ENCODE measurements at regions not wholly inside any gene's neighbourhood (a gene's known extent, or its start where the extent isn't known, plus 50 kb on each side); places are given as distances from the start of the nearest gene placed in this dataset.

GRCh38 chr3:74347563-74348268, 266.7 kb downstream of the CNTN3 start:
- Histone ChIP-seq H3K27me3 (no peaks in the 10 kb centered on the region), H3K4me3 (no peak overlapping the region), H3K27ac (no peak overlapping the region), H3K36me3 (no peaks in the 10 kb centered on the region), H3K4me1 (no peaks in the 10 kb centered on the region), H3K9me3 (no peaks in the 10 kb centered on the region)
- TF ChIP-seq EP300 (IDR thresholded peaks at IDR 0.05) (no peak), POLR2A (IDR thresholded peaks at IDR 0.05) (no peak), CTCF (IDR thresholded peaks at IDR 0.05) (no peak)
- 70 to 77% methylated on average over 2 of the region's 2 CpGs for WGBS, 2 donors
- no peak for DNase-seq (ENCODE audit: low spot score in 2 of 2)

- WGBS, 2 donors: 80% methylated on average over 3 of the region's 3 CpGs
- no peak for DNase-seq (ENCODE audit: low spot score in 2 of 2)
Measured at GRCh38 chr3:74346896-74347295, 267.6 kb downstream of the CNTN3 start.

GRCh38 chr3:74345701-74346100, 268.8 kb downstream of the CNTN3 start:
- 85 to 88% methylated on average over 2 of the region's 2 CpGs for WGBS, 2 donors
- Histone ChIP-seq H3K9me3 (no peaks in the 10 kb centered on the region), H3K27ac (no peak overlapping the region), H3K4me3 (no peak overlapping the region), H3K36me3 (no peaks in the 10 kb centered on the region), H3K4me1 (no peaks in the 10 kb centered on the region), H3K27me3 (no peaks in the 10 kb centered on the region)
- no peak for DNase-seq (ENCODE audit: low spot score in 2 of 2)
- TF ChIP-seq CTCF (IDR thresholded peaks at IDR 0.05) (no peak), POLR2A (IDR thresholded peaks at IDR 0.05) (no peak), EP300 (IDR thresholded peaks at IDR 0.05) (no peak)

More at GRCh38 chr3:74346896-74347295, 267.6 kb downstream of the CNTN3 start:
- Histone ChIP-seq H3K36me3 (no peaks in the 10 kb centered on the region), H3K4me1 (no peaks in the 10 kb centered on the region), H3K9me3 (no peaks in the 10 kb centered on the region), H3K27me3 (no peaks in the 10 kb centered on the region), H3K4me3 (no peak overlapping the region), H3K27ac (no peak overlapping the region)
- no peak for TF ChIP-seq CTCF (IDR thresholded peaks at IDR 0.05)
- no peak for TF ChIP-seq EP300 (IDR thresholded peaks at IDR 0.05)
- no peak for TF ChIP-seq POLR2A (IDR thresholded peaks at IDR 0.05)

- TF ChIP-seq CTCF (IDR thresholded peaks at IDR 0.05) (no peak), EP300 (IDR thresholded peaks at IDR 0.05) (no peak), POLR2A (IDR thresholded peaks at IDR 0.05) (no peak)
- WGBS, 2 donors: 93 to 95% methylated on average over 3 of the region's 3 CpGs
- DNase-seq (ENCODE audit: low spot score in 2 of 2): no peak
- Histone ChIP-seq H3K27me3 (no peaks in the 10 kb centered on the region), H3K9me3 (no peaks in the 10 kb centered on the region), H3K36me3 (no peaks in the 10 kb centered on the region), H3K27ac (no peak overlapping the region), H3K4me3 (no peak overlapping the region), H3K4me1 (no peaks in the 10 kb centered on the region)
Measured at GRCh38 chr3:74344865-74345440, 269.5 kb downstream of the CNTN3 start.

- DNase-seq (ENCODE audit: low spot score in 2 of 2): no peak
- Histone ChIP-seq H3K27ac (no peak overlapping the region), H3K4me1 (no peaks in the 10 kb centered on the region), H3K27me3 (no peaks in the 10 kb centered on the region), H3K4me3 (no peak overlapping the region), H3K36me3 (no peaks in the 10 kb centered on the region), H3K9me3 (no peaks in the 10 kb centered on the region)
- TF ChIP-seq POLR2A (IDR thresholded peaks at IDR 0.05) (no peak), CTCF (IDR thresholded peaks at IDR 0.05) (no peak), EP300 (IDR thresholded peaks at IDR 0.05) (no peak)
- WGBS, 2 donors: 82 to 97% methylated on average over 4 of the region's 4 CpGs
Measured at GRCh38 chr3:74343391-74343790, 271.1 kb downstream of the CNTN3 start.

Data from tibial nerve (tissue), 4 donors.